Activated naive CD4-positive, alpha-beta T cell treated with anti-CD3 and anti-CD28 coated beads for 36 hours (primary cell): ENCODE measurements at regions not wholly inside any gene's neighbourhood (a gene's known extent, or its start where the extent isn't known, plus 50 kb on each side); places are given as distances from the start of the nearest gene placed in this dataset.

Experiments used
- CTCF ChIA-PET: fragments of 350-600 bp; sonication (Branson Sonifier 250); formaldehyde crosslinking; loops from one replicate; lab custom pipeline; 2021; ENCODE audit warnings: antibody characterized with exemption; lab: Charles Lee
- DNase-seq: peaks from one replicate; pipeline ENCODE4 v3.0.0-alpha.2; 2020
- H3K27ac Mint-ChIP-seq: one replicate; pipeline ENCODE4 v1.8.0; 2021; ENCODE audit warnings: mild to moderate bottlenecking, mixed read lengths
- H3K27me3 Mint-ChIP-seq: one replicate; pipeline ENCODE4 v1.8.0; 2021; ENCODE audit warnings: low read depth, mixed read lengths
- H3K36me3 Mint-ChIP-seq: one replicate; pipeline ENCODE4 v1.8.0; 2021; ENCODE audit warnings: low read depth, mixed read lengths
- H3K4me1 Mint-ChIP-seq: one replicate; pipeline ENCODE4 v1.8.0; 2021; ENCODE audit warnings: low read depth, mixed read lengths
- H3K4me3 Mint-ChIP-seq: one replicate; pipeline ENCODE4 v1.8.0; 2021; ENCODE audit warnings: mild to moderate bottlenecking, moderate library complexity, mixed read lengths
- H3K9me3 Mint-ChIP-seq: one replicate; pipeline ENCODE4 v1.8.0; 2021; ENCODE audit warnings: mixed read lengths
- intact Hi-C: fragments of 100-400 bp; cut with micrococcal nuclease; formaldehyde crosslinking; loops from one replicate; pipeline ENCODE4 v1.15.1; 2023

DNA sequence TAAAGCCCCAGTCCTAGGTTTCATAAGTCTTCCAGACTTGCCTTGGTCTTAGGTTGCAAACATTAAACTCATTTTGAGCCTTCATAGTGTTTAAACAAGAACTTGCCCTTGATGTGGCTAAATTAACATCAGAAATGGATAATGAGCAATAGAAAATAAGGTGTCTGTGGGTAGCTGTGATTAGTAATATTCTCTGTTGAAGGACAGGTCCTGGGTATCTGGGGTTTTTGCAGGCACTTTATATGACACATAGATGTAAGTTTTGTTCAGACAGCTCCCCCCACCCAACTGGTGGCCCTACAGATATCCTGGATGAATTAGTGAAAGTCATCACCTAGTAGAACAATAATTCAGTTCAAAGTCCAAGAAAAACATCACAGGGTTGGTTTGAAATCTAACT, 272.5 kb downstream of the PTTG2 start:
- Mint-ChIP-seq H3K4me3 (no peak overlapping the region), H3K9me3 (no peaks in the 10 kb centered on the region), H3K27ac (no peak overlapping the region), H3K27me3 (no peaks in the 10 kb centered on the region), H3K36me3 (no peaks in the 10 kb centered on the region), H3K4me1 (no peaks in the 10 kb centered on the region)
- no peak for DNase-seq
- intact Hi-C loops: no loop called here
- CTCF ChIA-PET: no interaction called here

DNA sequence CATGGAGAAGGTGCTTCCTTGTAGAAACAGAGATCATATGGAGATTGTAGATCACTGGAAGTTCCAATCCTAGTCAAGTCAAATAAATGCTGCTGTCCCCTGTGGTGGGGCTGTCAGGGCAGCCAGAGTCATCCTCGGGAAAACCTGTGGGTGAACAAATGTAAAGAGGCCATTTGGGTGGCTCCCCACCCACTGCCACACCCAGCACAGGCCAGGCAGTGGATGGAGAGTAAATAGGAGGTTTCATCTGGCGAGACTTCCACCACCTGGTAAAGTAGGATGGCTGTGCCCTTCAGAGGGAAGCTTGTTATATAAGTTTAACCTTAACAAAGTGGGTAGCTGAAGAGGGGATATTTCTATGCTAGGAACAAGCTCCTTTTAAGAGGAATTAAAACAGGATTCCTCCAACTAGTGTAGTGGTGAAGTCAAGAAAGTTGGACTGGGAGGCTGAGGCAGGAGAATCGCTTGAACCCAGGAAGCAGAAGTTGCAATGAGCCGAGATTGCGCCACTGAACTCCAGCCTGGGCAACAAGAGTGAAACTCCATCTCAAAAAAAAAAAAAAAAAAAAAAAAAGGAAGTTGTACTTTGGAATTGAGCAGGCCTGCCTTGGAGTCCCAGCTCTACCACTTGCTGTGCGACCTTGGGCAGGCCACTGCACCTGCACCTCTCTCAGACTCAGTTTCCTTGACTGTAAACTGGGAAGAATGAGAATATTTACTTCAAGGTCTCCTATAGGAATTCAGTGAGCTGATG, 273.7 kb downstream of the PTTG2 start:
- H3K27me3 Mint-ChIP-seq: no peaks in the 10 kb centered on the region
- no peaks in the 10 kb centered on the region for H3K9me3 Mint-ChIP-seq
- intact Hi-C loops: no loop called here
- no peak overlapping the region for H3K4me3 Mint-ChIP-seq
- CTCF ChIA-PET: interaction anchor here (0.9 kb wide), 1 partner anchor 442 kb away, joined by 3 read pairs; no protein-coding TSS in a partner anchor
- H3K36me3 Mint-ChIP-seq: no peaks in the 10 kb centered on the region
- H3K4me1 Mint-ChIP-seq: no peaks in the 10 kb centered on the region
- no peak for DNase-seq
- H3K27ac Mint-ChIP-seq: no peak overlapping the region

DNA sequence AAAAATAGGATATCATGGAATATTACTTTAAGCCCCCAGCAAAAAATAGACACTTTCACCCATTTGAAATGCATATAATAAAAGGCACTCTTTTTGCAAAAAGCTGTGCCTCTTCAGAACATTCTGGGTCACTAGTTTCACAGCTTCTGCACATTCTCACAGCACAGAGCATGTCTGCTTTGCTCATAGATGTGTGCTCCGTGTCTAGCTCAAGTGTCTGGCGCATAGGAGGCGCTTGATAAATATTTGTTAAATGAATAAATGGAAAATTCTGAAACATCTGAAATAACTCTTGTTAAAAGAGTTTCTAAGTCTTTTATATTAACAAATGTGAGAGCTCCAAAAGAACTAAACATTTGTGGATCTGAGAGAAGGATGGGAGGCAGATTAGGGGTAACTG, 275.2 kb downstream of the PTTG2 start:
- Mint-ChIP-seq H3K4me1 (no peaks in the 10 kb centered on the region), H3K27me3 (no peaks in the 10 kb centered on the region), H3K27ac (no peak overlapping the region), H3K4me3 (no peak overlapping the region), H3K36me3 (no peaks in the 10 kb centered on the region), H3K9me3 (no peaks in the 10 kb centered on the region)
- intact Hi-C loops: no loop called here
- no peak for DNase-seq
- CTCF ChIA-PET: no interaction called here

DNA sequence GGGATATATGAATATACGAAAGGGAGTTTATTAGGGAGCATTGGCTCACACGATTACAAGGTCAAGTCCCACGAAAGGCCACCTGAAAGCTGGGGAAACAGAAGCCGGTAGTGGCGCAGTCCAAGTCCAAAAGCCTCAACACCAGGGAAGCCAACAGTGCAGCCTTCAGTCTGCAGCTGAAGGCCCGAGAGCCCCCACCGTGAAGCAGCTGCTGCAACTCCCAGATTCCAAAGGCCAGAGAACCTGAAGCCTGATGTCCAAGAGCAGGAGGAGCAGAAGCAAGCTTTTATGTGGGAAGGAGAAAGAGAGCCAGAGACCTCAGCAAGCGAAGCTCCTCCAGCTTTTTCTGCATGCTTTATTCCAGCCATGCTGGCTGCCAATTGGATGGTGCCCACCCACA, 275.8 kb downstream of the PTTG2 start:
- Mint-ChIP-seq H3K9me3 (no peaks in the 10 kb centered on the region), H3K27ac (no peak overlapping the region), H3K27me3 (no peaks in the 10 kb centered on the region), H3K36me3 (no peaks in the 10 kb centered on the region), H3K4me3 (no peak overlapping the region), H3K4me1 (no peaks in the 10 kb centered on the region)
- no peak for DNase-seq
- CTCF ChIA-PET: interaction anchor here (0.6 kb wide), 1 partner anchor 333 kb away, joined by 3 read pairs; no protein-coding TSS in a partner anchor
- intact Hi-C loops: no loop called here

DNA sequence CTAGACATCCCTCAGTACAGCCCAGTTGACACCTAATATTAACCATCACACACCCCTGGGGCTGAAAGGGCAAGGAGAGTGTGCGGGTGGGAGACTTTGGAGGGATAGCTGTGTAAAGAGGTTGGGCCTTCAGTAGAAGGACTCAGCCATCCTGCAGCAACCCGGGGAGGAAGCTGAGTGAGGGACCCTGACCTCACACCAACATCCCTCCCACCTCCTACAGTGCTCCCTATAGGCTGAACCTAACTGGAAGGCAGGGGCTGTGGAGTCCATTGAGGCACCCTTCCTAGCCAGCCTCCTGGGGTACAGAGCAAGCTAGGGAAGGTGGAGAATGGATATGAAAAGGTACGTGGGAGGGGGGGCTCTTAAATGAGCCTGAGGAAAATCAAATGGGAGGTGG, 276.3 kb downstream of the PTTG2 start:
- H3K9me3 Mint-ChIP-seq: no peaks in the 10 kb centered on the region
- no peaks in the 10 kb centered on the region for H3K36me3 Mint-ChIP-seq
- CTCF ChIA-PET: interaction anchor here (0.6 kb wide), 1 partner anchor 332 kb away, joined by 3 read pairs; no protein-coding TSS in a partner anchor
- intact Hi-C loops: no loop called here
- no peak overlapping the region for H3K27ac Mint-ChIP-seq
- no peak for DNase-seq
- no peak overlapping the region for H3K4me3 Mint-ChIP-seq
- H3K4me1 Mint-ChIP-seq: no peaks in the 10 kb centered on the region
- no peaks in the 10 kb centered on the region for H3K27me3 Mint-ChIP-seq

DNA sequence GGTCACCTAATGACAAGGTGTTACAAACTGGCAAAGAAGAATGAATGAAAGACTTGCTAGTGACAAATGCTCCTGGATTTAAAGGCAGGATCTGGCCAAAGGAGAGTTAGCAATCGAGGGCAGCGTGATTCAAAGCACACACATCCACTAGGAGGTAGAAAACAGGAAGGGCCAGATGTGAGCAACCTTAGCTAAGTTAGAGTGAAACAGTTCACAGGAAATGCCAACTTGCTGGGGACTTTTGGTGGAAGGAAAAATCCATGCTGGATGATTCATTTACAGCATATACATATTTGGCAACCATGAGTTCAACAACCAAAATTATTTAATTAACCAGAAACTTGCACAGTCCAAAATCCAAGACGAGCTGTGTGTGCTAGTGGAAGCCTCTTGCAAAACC, 276.9 kb downstream of the PTTG2 start:
- H3K4me3 Mint-ChIP-seq: no peak overlapping the region
- intact Hi-C loops: no loop called here
- H3K27me3 Mint-ChIP-seq: no peaks in the 10 kb centered on the region
- CTCF ChIA-PET: no interaction called here
- no peaks in the 10 kb centered on the region for H3K4me1 Mint-ChIP-seq
- DNase-seq: no peak
- H3K36me3 Mint-ChIP-seq: no peaks in the 10 kb centered on the region
- no peak overlapping the region for H3K27ac Mint-ChIP-seq
- H3K9me3 Mint-ChIP-seq: no peaks in the 10 kb centered on the region

DNA sequence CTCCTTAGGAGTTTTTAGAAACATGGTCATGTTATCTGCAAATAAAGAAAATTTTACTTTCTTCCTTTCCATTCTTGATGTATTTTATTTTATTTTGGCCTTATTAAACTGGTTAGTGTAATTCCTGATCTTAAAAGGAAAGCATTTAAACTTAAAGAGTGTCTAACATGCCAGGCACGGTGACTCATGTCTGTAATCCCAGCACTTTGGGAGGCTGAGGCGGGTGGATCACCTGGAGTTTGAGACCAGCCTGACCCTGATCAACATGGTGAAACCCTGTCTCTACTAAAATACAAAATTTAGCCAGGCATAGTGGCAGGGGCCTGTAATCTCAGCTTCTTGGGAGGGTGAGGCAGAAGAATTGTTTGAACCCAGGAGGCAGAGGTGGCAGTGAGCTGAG, 281.3 kb downstream of the PTTG2 start:
- DNase-seq: no peak
- Mint-ChIP-seq H3K4me1 (peaks cover 15% of the 10 kb centered on the region), H3K27me3 (no peaks in the 10 kb centered on the region), H3K36me3 (no peaks in the 10 kb centered on the region), H3K9me3 (no peaks in the 10 kb centered on the region), H3K27ac (no peak overlapping the region), H3K4me3 (no peak overlapping the region)
- CTCF ChIA-PET: no interaction called here
- intact Hi-C loops: no loop called here

DNA sequence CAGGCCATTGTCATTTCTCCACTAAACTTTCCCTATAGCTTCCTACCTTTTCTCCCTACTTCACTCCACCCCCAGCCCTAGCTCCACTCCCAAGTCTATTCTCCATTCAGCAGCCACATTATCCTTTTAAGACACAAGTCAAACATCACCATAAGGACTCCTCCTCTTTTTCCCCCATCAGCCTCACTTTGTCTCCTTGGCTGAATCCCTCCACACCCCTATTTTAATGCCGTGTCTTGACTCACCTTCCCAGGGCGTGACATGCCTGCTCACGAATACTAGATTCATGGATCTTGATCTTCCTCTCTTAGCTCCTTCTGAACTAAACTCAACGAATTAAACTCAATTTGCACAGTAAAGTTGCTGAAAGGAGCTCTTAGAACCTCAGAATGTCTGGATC, 281.9 kb downstream of the PTTG2 start:
- CTCF ChIA-PET: interaction anchor here (0.6 kb wide), 1 partner anchor 67 kb away, joined by 4 read pairs; no protein-coding TSS in a partner anchor
- intact Hi-C loops: no loop called here
- no peaks in the 10 kb centered on the region for H3K27me3 Mint-ChIP-seq
- no peak overlapping the region for H3K4me3 Mint-ChIP-seq
- H3K27ac Mint-ChIP-seq: no peak overlapping the region
- H3K4me1 Mint-ChIP-seq: peaks cover 15% of the 10 kb centered on the region
- H3K9me3 Mint-ChIP-seq: no peaks in the 10 kb centered on the region
- no peaks in the 10 kb centered on the region for H3K36me3 Mint-ChIP-seq
- DNase-seq: no peak

DNA sequence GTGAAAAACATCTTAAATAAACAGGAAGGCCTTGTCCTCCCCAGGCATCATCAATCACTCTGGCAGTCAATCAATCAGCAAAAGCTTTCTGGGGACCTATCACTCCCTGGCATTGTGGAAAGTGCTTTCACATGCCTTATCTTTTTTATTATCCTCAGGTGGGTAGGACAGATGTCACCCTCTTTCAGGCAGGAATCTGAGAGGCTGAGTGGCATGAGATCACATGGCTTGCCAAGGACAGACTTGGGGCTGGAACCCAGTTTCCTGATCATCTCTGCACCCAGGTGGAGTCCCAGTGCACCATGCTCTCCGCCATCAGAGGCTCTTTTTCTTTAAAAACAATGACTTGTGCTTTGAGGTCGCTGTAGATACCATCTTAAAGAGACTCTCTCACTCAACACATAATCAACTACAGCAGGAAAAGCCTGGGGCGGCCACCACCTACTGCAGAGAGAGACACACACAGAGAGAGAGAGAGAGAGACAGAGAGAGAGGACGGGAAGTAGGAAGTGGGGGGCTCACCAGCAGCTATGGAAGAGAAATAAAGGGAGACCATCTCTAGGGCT, 282.7 kb downstream of the PTTG2 start:
- DNase-seq: peak; percentile 7
- intact Hi-C loops: no loop called here
- CTCF ChIA-PET: interaction anchor here (0.6 to 1.0 kb wide), 2 partner anchors 32 to 40 kb away, joined by 3 read pairs; no protein-coding TSS in a partner anchor
- H3K27ac Mint-ChIP-seq: peak overlapping the region; percentile 44
- no peaks in the 10 kb centered on the region for H3K9me3 Mint-ChIP-seq
- H3K4me1 Mint-ChIP-seq: peaks cover 15% of the 10 kb centered on the region
- no peak overlapping the region for H3K4me3 Mint-ChIP-seq
- no peaks in the 10 kb centered on the region for H3K36me3 Mint-ChIP-seq
- no peaks in the 10 kb centered on the region for H3K27me3 Mint-ChIP-seq

DNA sequence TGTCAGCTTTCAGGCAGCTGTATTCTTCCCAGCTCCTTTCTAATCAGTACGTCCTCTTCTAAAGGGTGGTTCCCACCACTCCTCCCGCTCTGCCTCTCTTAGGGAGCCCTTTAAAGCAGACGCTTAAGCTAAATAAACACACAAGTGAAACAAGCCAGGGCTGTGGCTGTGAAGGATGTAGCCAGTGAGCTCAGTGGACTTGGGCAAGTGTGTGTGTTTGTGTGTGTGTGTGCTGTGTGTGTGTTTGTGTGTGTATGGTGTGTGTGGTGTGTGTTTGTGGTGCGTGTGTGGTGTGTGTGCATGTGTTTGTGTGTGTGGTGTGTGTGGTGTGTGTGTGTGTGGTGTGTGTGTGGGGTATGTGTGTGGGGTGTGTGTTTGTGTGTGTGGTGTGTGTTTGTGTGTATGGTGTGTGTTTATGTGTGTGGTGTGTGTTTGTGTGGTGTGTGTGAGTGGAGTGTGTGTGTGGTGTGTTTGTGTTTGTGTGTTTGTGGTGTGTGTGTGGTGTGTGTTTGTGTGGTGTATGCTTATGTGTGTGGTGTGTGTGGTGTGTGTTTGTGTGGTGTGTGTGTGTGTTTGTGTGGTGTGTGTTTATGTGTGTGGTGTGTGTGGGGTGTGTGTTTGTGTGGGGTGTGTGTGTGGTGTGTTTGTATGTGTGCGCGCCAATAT, 283.3 kb downstream of the PTTG2 start:
- no peaks in the 10 kb centered on the region for H3K9me3 Mint-ChIP-seq
- peak; percentile 17 for DNase-seq
- no peak overlapping the region for H3K27ac Mint-ChIP-seq
- intact Hi-C loops: no loop called here
- peaks cover 15% of the 10 kb centered on the region for H3K4me1 Mint-ChIP-seq
- CTCF ChIA-PET: interaction anchor here (0.6 to 1.0 kb wide), 2 partner anchors 31 to 41 kb away, joined by 3 read pairs; no protein-coding TSS in a partner anchor
- H3K27me3 Mint-ChIP-seq: no peaks in the 10 kb centered on the region
- H3K4me3 Mint-ChIP-seq: no peak overlapping the region
- H3K36me3 Mint-ChIP-seq: no peaks in the 10 kb centered on the region

DNA sequence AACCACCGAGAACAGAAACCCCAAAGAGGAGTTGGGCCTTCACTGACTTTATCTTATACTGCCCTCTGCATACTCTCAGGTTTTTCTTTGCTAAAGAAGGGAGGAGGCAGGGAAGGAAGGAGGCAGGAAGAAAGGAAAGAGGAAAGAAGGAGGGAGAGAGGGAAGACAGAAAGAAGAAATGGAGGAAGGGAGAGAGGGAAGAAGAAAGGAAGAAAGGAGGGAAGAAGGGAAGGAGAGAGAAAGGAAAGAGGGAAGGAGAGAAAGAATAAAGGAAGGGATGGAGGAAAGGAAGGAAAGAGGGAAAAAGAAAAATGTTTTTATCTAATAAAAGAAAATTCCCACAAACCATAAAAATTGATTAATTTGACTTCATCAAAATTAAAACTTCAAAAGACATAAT, 294.6 kb downstream of the PTTG2 start:
- CTCF ChIA-PET: no interaction called here
- no peak overlapping the region for H3K27ac Mint-ChIP-seq
- H3K4me1 Mint-ChIP-seq: no peaks in the 10 kb centered on the region
- intact Hi-C loops: no loop called here
- no peaks in the 10 kb centered on the region for H3K27me3 Mint-ChIP-seq
- H3K36me3 Mint-ChIP-seq: peaks cover 13% of the 10 kb centered on the region
- no peak for DNase-seq
- H3K4me3 Mint-ChIP-seq: no peak overlapping the region
- H3K9me3 Mint-ChIP-seq: peaks cover 16% of the 10 kb centered on the region

DNA sequence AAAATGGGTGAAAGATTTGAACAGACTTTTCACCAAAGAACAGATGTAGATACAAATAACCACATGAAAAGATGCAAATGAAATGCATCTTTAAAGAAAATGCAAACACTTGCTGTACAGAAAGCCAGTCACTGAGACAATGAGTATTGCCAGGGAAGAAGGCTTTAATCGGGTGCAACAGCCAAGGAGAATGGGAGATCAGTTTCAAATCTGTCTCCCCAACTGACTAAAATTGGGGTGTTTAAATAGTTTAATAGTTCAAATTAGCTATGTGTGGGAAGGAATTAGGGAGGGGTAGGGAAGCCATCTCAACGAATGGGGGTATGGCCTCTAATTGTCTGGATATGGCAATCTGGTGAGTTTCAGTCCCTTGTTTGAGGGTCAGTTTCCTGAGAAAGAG, 295.4 kb downstream of the PTTG2 start:
- Mint-ChIP-seq H3K27me3 (no peaks in the 10 kb centered on the region), H3K27ac (no peak overlapping the region), H3K9me3 (peaks cover 16% of the 10 kb centered on the region), H3K4me3 (no peak overlapping the region), H3K36me3 (peaks cover 13% of the 10 kb centered on the region), H3K4me1 (no peaks in the 10 kb centered on the region)
- CTCF ChIA-PET: no interaction called here
- DNase-seq: no peak
- intact Hi-C loops: no loop called here
